SU-DHL-6 (cell line): ENCODE measurements at regions not wholly inside any gene's neighbourhood (a gene's known extent, or its start where the extent isn't known, plus 50 kb on each side); places are given as distances from the start of the nearest gene placed in this dataset.

ENCODE experiments used
- H2AFZ ChIP-seq: fragments of 200-600 bp; sonication (generic); 2 replicates; pipeline ENCODE4 v1.6.1; 2014; ENCODE audit warnings: low read depth, mild to moderate bottlenecking, moderate library complexity, mixed read lengths, antibody characterized with exemption, low read length; ENCODE audit not compliant: severe bottlenecking
- H3F3A ChIP-seq: fragments of 200-600 bp; shearing (Covaris generic); 2 replicates; pipeline ENCODE4 v1.6.0; 2016; ENCODE audit warnings: antibody characterized with exemption, mild to moderate bottlenecking; ENCODE audit not compliant: insufficient read depth
- H3K27ac ChIP-seq: fragments of 200-600 bp; sonication (generic); 2 replicates; pipeline ENCODE4 v1.5.1; 2016; ENCODE audit warnings: low read depth, mild to moderate bottlenecking, low read length, moderate library complexity, mixed read lengths
- H3K27me3 ChIP-seq: fragments of 200-600 bp; sonication (generic), shearing (Covaris generic); 2 replicates; pipeline ENCODE4 v1.6.0; 2014; ENCODE audit warnings: mild to moderate bottlenecking, low read length
- H3K36me3 ChIP-seq: fragments of 200-600 bp; sonication (generic); 2 replicates; pipeline ENCODE4 v1.6.1; 2014; ENCODE audit warnings: mild to moderate bottlenecking, low read length, mixed read lengths
- H3K4me2 ChIP-seq: fragments of 300-600, 200-600 bp; shearing (Covaris generic), sonication (generic); 2 replicates; pipeline ENCODE4 v1.6.0; 2014; ENCODE audit warnings: low read length, low read depth, mild to moderate bottlenecking; ENCODE audit not compliant: poor library complexity, severe bottlenecking
- H3K4me3 ChIP-seq: fragments of 200-600 bp; sonication (generic); 2 replicates; pipeline ENCODE4 v1.5.1; 2014; ENCODE audit warnings: antibody characterized with exemption, low read length, mild to moderate bottlenecking, mixed read lengths; ENCODE audit not compliant: insufficient read depth, poor library complexity, severe bottlenecking
- H3K79me2 ChIP-seq: fragments of 200-600 bp; sonication (generic); 2 replicates; pipeline ENCODE4 v1.6.1; 2014; ENCODE audit warnings: mild to moderate bottlenecking, low read length, moderate library complexity; ENCODE audit not compliant: insufficient read depth
- H3K9ac ChIP-seq: fragments of 200-600 bp; sonication (generic); 2 replicates; pipeline ENCODE4 v1.7.0; 2014; ENCODE audit warnings: mild to moderate bottlenecking, low read length
- H3K9me2 ChIP-seq: fragments of 200-600 bp; sonication (generic); replicated peaks from 2 replicates; pipeline ENCODE4 v1.6.1; 2014; ENCODE audit warnings: low read length; ENCODE audit not compliant: insufficient read depth
- H3K9me3 ChIP-seq: fragments of 200-600 bp; sonication (generic); 2 replicates; pipeline ENCODE4 v1.6.1; 2014; ENCODE audit warnings: low read length, mixed read lengths; ENCODE audit not compliant: insufficient read depth
- H4K20me1 ChIP-seq: fragments of 200-600 bp; sonication (generic); 2 replicates; pipeline ENCODE4 v1.6.1; 2014; ENCODE audit warnings: low read depth, mild to moderate bottlenecking, antibody characterized with exemption, low read length, moderate library complexity, mixed read lengths
- CTCF ChIP-seq: fragments of 200-600 bp; sonication (generic); IDR thresholded peaks from one replicate; pipeline ENCODE4 v1.5.1; 2017; ENCODE audit warnings: antibody characterized with exemption, mild to moderate bottlenecking, low read length, moderate library complexity; ENCODE audit not compliant: insufficient read depth, poor library complexity, severe bottlenecking
- EZH2phosphoT487 ChIP-seq: fragments of 200-600 bp; sonication (generic), shearing (Covaris generic); conservative IDR thresholded peaks from 2 replicates; pipeline ENCODE4 v1.6.1; 2018; ENCODE audit warnings: mild to moderate bottlenecking, antibody characterized with exemption, low read length, moderate library complexity, mixed read lengths

GRCh38 chr3:162019817-162020216, 523.2 kb downstream of the OTOL1 start:
- Histone ChIP-seq H3K4me3 (no peak overlapping the region), H3K9me3 (no peaks in the 10 kb centered on the region), H3K27ac (no peak overlapping the region), H4K20me1 (no peaks in the 10 kb centered on the region), H3K79me2 (no peaks in the 10 kb centered on the region), H2AFZ (no peak overlapping the region), H3K36me3 (no peaks in the 10 kb centered on the region), H3K9me2 (no peaks in the 10 kb centered on the region), H3K27me3 (no peaks in the 10 kb centered on the region), H3K4me2 (no peak overlapping the region), H3K9ac (no peak overlapping the region), H3F3A (no peaks in the 10 kb centered on the region)
- TF ChIP-seq EZH2phosphoT487 = no peak
- TF ChIP-seq CTCF = no peak

GRCh38 chr3:162021206-162021605, 524.6 kb downstream of the OTOL1 start:
- H3K9me2 ChIP-seq = no peaks in the 10 kb centered on the region
- no peaks in the 10 kb centered on the region for H3K9me3 ChIP-seq
- no peaks in the 10 kb centered on the region for H4K20me1 ChIP-seq
- H3K79me2 ChIP-seq = no peaks in the 10 kb centered on the region
- H3K4me3 ChIP-seq = no peak overlapping the region
- H3K9ac ChIP-seq = no peak overlapping the region
- H3K27ac ChIP-seq = no peak overlapping the region
- H3K27me3 ChIP-seq = no peaks in the 10 kb centered on the region
- TF ChIP-seq EZH2phosphoT487 = no peak
- TF ChIP-seq CTCF = no peak
- no peak overlapping the region for H3K4me2 ChIP-seq
- no peaks in the 10 kb centered on the region for H3K36me3 ChIP-seq
- H2AFZ ChIP-seq = no peak overlapping the region
- H3F3A ChIP-seq = no peaks in the 10 kb centered on the region

GRCh38 chr3:162022911-162023310, 526.3 kb downstream of the OTOL1 start:
- H3K9me2 ChIP-seq = no peaks in the 10 kb centered on the region
- H4K20me1 ChIP-seq = no peaks in the 10 kb centered on the region
- no peak for TF ChIP-seq EZH2phosphoT487
- no peak for TF ChIP-seq CTCF
- H3K4me3 ChIP-seq = no peak overlapping the region
- no peak overlapping the region for H2AFZ ChIP-seq
- no peaks in the 10 kb centered on the region for H3K27me3 ChIP-seq
- H3K9me3 ChIP-seq = no peaks in the 10 kb centered on the region
- no peaks in the 10 kb centered on the region for H3K36me3 ChIP-seq
- no peak overlapping the region for H3K27ac ChIP-seq
- H3K4me2 ChIP-seq = no peak overlapping the region
- no peaks in the 10 kb centered on the region for H3K79me2 ChIP-seq
- no peaks in the 10 kb centered on the region for H3F3A ChIP-seq
- no peak overlapping the region for H3K9ac ChIP-seq
